Dendritic cell treated with granulocyte-macrophage colony-stimulating factor and Interleukin-4, amounts not matched to agents 40 ng/mL and 50 ng/mL, for 4 days (primary cell): ENCODE measurements at regions not wholly inside any gene's neighbourhood (a gene's known extent, or its start where the extent isn't known, plus 50 kb on each side); places are given as distances from the start of the nearest gene placed in this dataset.
A peak's percentile ranks its signal among the peaks of the same experiment; 100 is the strongest.

Experiments used
- H3K27ac Mint-ChIP-seq: one replicate; pipeline ENCODE4 v1.8.0; 2022; ENCODE audit warnings: mild to moderate bottlenecking, mixed read lengths
- H3K27me3 Mint-ChIP-seq: one replicate; pipeline ENCODE4 v1.8.0; 2022; ENCODE audit warnings: mild to moderate bottlenecking, mixed read lengths
- H3K36me3 Mint-ChIP-seq: one replicate; pipeline ENCODE4 v1.8.0; 2022; ENCODE audit warnings: low read depth, mixed read lengths
- H3K4me1 Mint-ChIP-seq: one replicate; pipeline ENCODE4 v1.8.0; 2022; ENCODE audit warnings: low read depth, mixed read lengths
- H3K4me3 Mint-ChIP-seq: one replicate; pipeline ENCODE4 v1.8.0; 2022; ENCODE audit warnings: mild to moderate bottlenecking, moderate library complexity, mixed read lengths
- H3K9me3 Mint-ChIP-seq: one replicate; pipeline ENCODE4 v1.8.0; 2022; ENCODE audit warnings: mixed read lengths
- intact Hi-C: fragments of 100-400 bp; cut with micrococcal nuclease; formaldehyde crosslinking; loops from one replicate; pipeline ENCODE4 v1.15.0; 2022

GRCh38 chr2:42108852-42109251 is 60.3 kb upstream of the EML4 start:
- Mint-ChIP-seq H3K27me3 (peaks cover 3% of the 10 kb centered on the region), H3K9me3 (no peaks in the 10 kb centered on the region), H3K4me3 (no peak overlapping the region), H3K4me1 (peaks cover 17% of the 10 kb centered on the region), H3K36me3 (no peaks in the 10 kb centered on the region), H3K27ac (no peak overlapping the region)
- intact Hi-C loops, result no loop called here

- Mint-ChIP-seq H3K9me3 (no peaks in the 10 kb centered on the region), H3K36me3 (no peaks in the 10 kb centered on the region), H3K4me3 (no peak overlapping the region), H3K4me1 (peaks cover 29% of the 10 kb centered on the region), H3K27me3 (peaks cover 3% of the 10 kb centered on the region), H3K27ac (no peak overlapping the region)
- intact Hi-C loops, result no loop called here
Observed at GRCh38 chr2:42109959-42110640, 59.1 kb upstream of the EML4 start.

GRCh38 chr2:42110641-42111322 is 58.4 kb upstream of the EML4 start:
- no peaks in the 10 kb centered on the region for H3K36me3 Mint-ChIP-seq
- H3K4me1 Mint-ChIP-seq, result peaks cover 36% of the 10 kb centered on the region
- H3K27ac Mint-ChIP-seq, result no peak overlapping the region
- no peaks in the 10 kb centered on the region for H3K9me3 Mint-ChIP-seq
- no peak overlapping the region for H3K4me3 Mint-ChIP-seq
- intact Hi-C loops, result no loop called here
- peaks cover 3% of the 10 kb centered on the region for H3K27me3 Mint-ChIP-seq

- Mint-ChIP-seq H3K36me3 (no peaks in the 10 kb centered on the region), H3K27ac (no peak overlapping the region), H3K4me3 (no peak overlapping the region), H3K27me3 (peaks cover 3% of the 10 kb centered on the region), H3K9me3 (no peaks in the 10 kb centered on the region), H3K4me1 (peaks cover 51% of the 10 kb centered on the region)
- intact Hi-C loops, result no loop called here
Observed at GRCh38 chr2:42112418-42112817, 56.7 kb upstream of the EML4 start.

GRCh38 chr2:42113452-42113851 is 55.7 kb upstream of the EML4 start:
- intact Hi-C loops, result no loop called here
- no peak overlapping the region for H3K4me3 Mint-ChIP-seq
- peak overlapping the region; percentile 26 for H3K27ac Mint-ChIP-seq
- no peaks in the 10 kb centered on the region for H3K9me3 Mint-ChIP-seq
- H3K4me1 Mint-ChIP-seq, result peaks cover 62% of the 10 kb centered on the region
- H3K36me3 Mint-ChIP-seq, result no peaks in the 10 kb centered on the region
- peaks cover 3% of the 10 kb centered on the region for H3K27me3 Mint-ChIP-seq

- no peaks in the 10 kb centered on the region for H3K9me3 Mint-ChIP-seq
- H3K4me1 Mint-ChIP-seq, result peaks cover 68% of the 10 kb centered on the region
- peak overlapping the region; percentile 26 for H3K27ac Mint-ChIP-seq
- peaks cover 3% of the 10 kb centered on the region for H3K27me3 Mint-ChIP-seq
- H3K4me3 Mint-ChIP-seq, result no peak overlapping the region
- intact Hi-C loops, result no loop called here
- H3K36me3 Mint-ChIP-seq, result no peaks in the 10 kb centered on the region
Observed at GRCh38 chr2:42114091-42114490, 55.1 kb upstream of the EML4 start.

GRCh38 chr2:42115588-42115987 is 53.6 kb upstream of the EML4 start:
- no peak overlapping the region for H3K4me3 Mint-ChIP-seq
- no peak overlapping the region for H3K27ac Mint-ChIP-seq
- H3K27me3 Mint-ChIP-seq, result peaks cover 3% of the 10 kb centered on the region
- H3K36me3 Mint-ChIP-seq, result no peaks in the 10 kb centered on the region
- no peaks in the 10 kb centered on the region for H3K9me3 Mint-ChIP-seq
- H3K4me1 Mint-ChIP-seq, result peaks cover 69% of the 10 kb centered on the region
- intact Hi-C loops, result no loop called here

GRCh38 chr2:42116195-42117181 is 52.7 kb upstream of the EML4 start:
- Mint-ChIP-seq H3K9me3 (peaks cover 4% of the 10 kb centered on the region), H3K4me3 (no peak overlapping the region), H3K4me1 (peaks cover 69% of the 10 kb centered on the region), H3K27ac (no peak overlapping the region), H3K36me3 (peaks cover 2% of the 10 kb centered on the region), H3K27me3 (peaks cover 3% of the 10 kb centered on the region)
- intact Hi-C loops, result no loop called here

- no peak overlapping the region for H3K27ac Mint-ChIP-seq
- H3K9me3 Mint-ChIP-seq, result peaks cover 9% of the 10 kb centered on the region
- no peaks in the 10 kb centered on the region for H3K27me3 Mint-ChIP-seq
- peaks cover 7% of the 10 kb centered on the region for H3K36me3 Mint-ChIP-seq
- H3K4me3 Mint-ChIP-seq, result no peak overlapping the region
- peaks cover 63% of the 10 kb centered on the region for H3K4me1 Mint-ChIP-seq
- intact Hi-C loops, result no loop called here
Observed at GRCh38 chr2:42117182-42117579, 52.0 kb upstream of the EML4 start.

- intact Hi-C loops, result loop anchor here (1.0 kb wide), 2 partner anchors 14 to 20 kb away; no protein-coding TSS in a partner anchor
- Mint-ChIP-seq H3K4me1 (peaks cover 58% of the 10 kb centered on the region), H3K27ac (peak overlapping the region; percentile 72), H3K27me3 (peaks cover 3% of the 10 kb centered on the region), H3K9me3 (peaks cover 9% of the 10 kb centered on the region), H3K36me3 (peaks cover 7% of the 10 kb centered on the region), H3K4me3 (no peak overlapping the region)
Observed at GRCh38 chr2:42117923-42118753, 51.0 kb upstream of the EML4 start.

- Mint-ChIP-seq H3K27me3 (peaks cover 6% of the 10 kb centered on the region), H3K4me1 (peaks cover 57% of the 10 kb centered on the region), H3K36me3 (peaks cover 7% of the 10 kb centered on the region), H3K27ac (peak overlapping the region; percentile 72), H3K9me3 (peaks cover 9% of the 10 kb centered on the region), H3K4me3 (no peak overlapping the region)
- intact Hi-C loops, result loop anchor here (1.0 kb wide), 2 partner anchors 15 to 21 kb away; no protein-coding TSS in a partner anchor
Observed at GRCh38 chr2:42118754-42119569, 50.2 kb upstream of the EML4 start.
